WTC11 (cell line): ENCODE measurements at regions not wholly inside any gene's neighbourhood (a gene's known extent, or its start where the extent isn't known, plus 50 kb on each side); places are given as distances from the start of the nearest gene placed in this dataset.

Experiments used
- ATAC-seq: fragments of 200-7000 bp; cut with Tn5 transposase; 2 replicates; pipeline ENCODE4 v1.10.0; 2021; ENCODE audit warnings: mild to moderate bottlenecking, moderate library complexity
- CTCF ChIA-PET: fragments of 300-600 bp; sonication (Branson Sonifier 250); formaldehyde crosslinking; loops from one replicate; lab custom pipeline; 2021; ENCODE audit warnings: antibody characterized with exemption; lab: Charles Lee
- POLR2A ChIA-PET: fragments of 350-600 bp; sonication (Branson Sonifier 250); formaldehyde crosslinking; loops from one replicate; lab custom pipeline; 2021; ENCODE audit warnings: antibody characterized with exemption; lab: Charles Lee
- DNase-seq: peaks from one replicate; pipeline ENCODE4 v3.0.0; 2021; ENCODE audit warnings: low spot score
- H3K27ac Mint-ChIP-seq: 2 replicates; pipeline ENCODE4 v1.8.0; 2021; ENCODE audit warnings: mixed read lengths
- H3K27me3 Mint-ChIP-seq: 2 replicates; pipeline ENCODE4 v1.8.0; 2021; ENCODE audit warnings: low read depth, mild to moderate bottlenecking, moderate library complexity, mixed read lengths
- H3K36me3 Mint-ChIP-seq: 2 replicates; pipeline ENCODE4 v1.8.0; 2021; ENCODE audit warnings: mixed read lengths
- H3K4me1 Mint-ChIP-seq: 2 replicates; pipeline ENCODE4 v1.8.0; 2022; ENCODE audit warnings: mixed read lengths
- H3K4me3 Mint-ChIP-seq: 2 replicates; pipeline ENCODE4 v1.8.0; 2021; ENCODE audit warnings: mild to moderate bottlenecking, moderate library complexity, mixed read lengths
- H3K9me3 Mint-ChIP-seq: 2 replicates; pipeline ENCODE4 v1.8.0; 2021; ENCODE audit warnings: mixed read lengths
- AR ChIP-seq: fragments of 250-450 bp; sonication (Bioruptor Pico); IDR thresholded peaks from 2 replicates; pipeline ENCODE4 v1.9.0; 2021; ENCODE audit warnings: mild to moderate bottlenecking
- CBFB ChIP-seq: sonication (generic); formaldehyde crosslinking; IDR thresholded peaks from 2 replicates; pipeline ENCODE4 v1.8.1; 2022; ENCODE audit warnings: mild to moderate bottlenecking, low read depth, missing genetic modification reagents
- ELF4 ChIP-seq: sonication (generic); formaldehyde crosslinking; IDR thresholded peaks from 2 replicates; pipeline ENCODE4 v1.8.1; 2022; ENCODE audit warnings: low read depth, mild to moderate bottlenecking, moderate library complexity, missing genetic modification reagents
- ESRRA ChIP-seq: sonication (generic); formaldehyde crosslinking; IDR thresholded peaks from 2 replicates; pipeline ENCODE4 v1.8.1; 2022; ENCODE audit warnings: mild to moderate bottlenecking, missing genetic modification reagents, borderline replicate concordance
- GTF2I ChIP-seq: fragments of 250-450 bp; sonication (Bioruptor Pico); conservative IDR thresholded peaks from 2 replicates; pipeline ENCODE4 v1.4.0; 2021; ENCODE audit warnings: mild to moderate bottlenecking
- HMGA2 ChIP-seq: fragments of 250-450 bp; sonication (Bioruptor Pico); IDR thresholded peaks from 2 replicates; pipeline ENCODE4 v1.4.0; 2021; ENCODE audit warnings: mild to moderate bottlenecking, moderate library complexity
- MXD4 ChIP-seq: fragments of 250-450 bp; sonication (Bioruptor Pico); IDR thresholded peaks from 2 replicates; pipeline ENCODE4 v1.8.0; 2021; ENCODE audit warnings: mild to moderate bottlenecking, moderate library complexity, borderline replicate concordance
- NR2C2 ChIP-seq: sonication (generic); formaldehyde crosslinking; IDR thresholded peaks from 2 replicates; pipeline ENCODE4 v1.8.0; 2022; ENCODE audit warnings: mild to moderate bottlenecking, missing genetic modification reagents
- OVOL2 ChIP-seq: fragments of 250-450 bp; sonication (Bioruptor Pico); IDR thresholded peaks from 2 replicates; pipeline ENCODE4 v1.9.0; 2021; ENCODE audit warnings: mild to moderate bottlenecking, borderline replicate concordance
- SMAD3 ChIP-seq: sonication (generic); formaldehyde crosslinking; IDR thresholded peaks from 2 replicates; pipeline ENCODE4 v1.8.0; 2022; ENCODE audit warnings: missing genetic modification reagents, mild to moderate bottlenecking, borderline replicate concordance
- ZBTB43 ChIP-seq: sonication (generic); formaldehyde crosslinking; IDR thresholded peaks from 2 replicates; pipeline ENCODE4 v1.8.1; 2023; ENCODE audit warnings: mild to moderate bottlenecking, missing genetic modification reagents
- ZNF121 ChIP-seq: sonication (generic); formaldehyde crosslinking; IDR thresholded peaks from 2 replicates; pipeline ENCODE4 v1.8.0; 2023; ENCODE audit warnings: missing genetic modification reagents
- ZNF232 ChIP-seq: sonication (generic); formaldehyde crosslinking; IDR thresholded peaks from 2 replicates; pipeline ENCODE4 v1.8.0; 2022; ENCODE audit warnings: mild to moderate bottlenecking, missing genetic modification reagents
- ZNF671 ChIP-seq: fragments of 250-450 bp; sonication (Bioruptor Pico); IDR thresholded peaks from 2 replicates; pipeline ENCODE4 v1.8.0; 2021; ENCODE audit warnings: mild to moderate bottlenecking
- TF ChIP-seq, protein P1 (sequence below): sonication (generic); formaldehyde crosslinking; IDR thresholded peaks from 2 replicates; pipeline ENCODE4 v1.8.0; 2022; ENCODE audit warnings: mild to moderate bottlenecking, missing genetic modification reagents
- TF ChIP-seq, protein P2 (sequence below): fragments of 250-450 bp; sonication (Bioruptor Pico); IDR thresholded peaks from 2 replicates; pipeline ENCODE4 v1.9.0; 2021; ENCODE audit warnings: mild to moderate bottlenecking
- TF ChIP-seq, protein P3 (sequence below): sonication (generic); formaldehyde crosslinking; IDR thresholded peaks from 2 replicates; pipeline ENCODE4 v1.8.1; 2023; ENCODE audit warnings: mild to moderate bottlenecking, moderate library complexity, missing genetic modification reagents
- TF ChIP-seq, protein P4 (sequence below): sonication (generic); formaldehyde crosslinking; IDR thresholded peaks from 2 replicates; pipeline ENCODE4 v1.8.0; 2022; ENCODE audit warnings: missing genetic modification reagents

DNA sequence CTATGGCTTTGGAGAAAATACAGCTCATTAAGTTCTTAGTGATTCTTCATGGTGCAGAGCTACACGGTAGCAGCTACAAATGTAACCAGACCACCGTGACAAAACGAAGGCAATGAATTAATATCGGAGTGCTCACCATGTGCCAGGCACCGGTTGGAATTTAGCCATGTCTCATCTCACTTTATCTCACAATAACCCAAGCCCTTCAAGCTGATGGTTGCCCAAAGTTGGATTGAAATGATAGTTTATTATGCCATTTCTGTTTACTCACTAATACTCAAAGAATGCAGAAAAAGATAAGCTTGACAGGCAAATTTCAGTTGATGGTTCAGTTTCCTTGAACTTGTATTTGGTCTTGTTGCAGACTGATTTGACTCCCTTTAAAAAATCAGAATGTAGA lies 312.6 kb downstream of the SKIDA1 start (continued):
- no peak for TF ChIP-seq ZBTB43

- ChIA-PET POLR2A (no interaction called here), CTCF (no interaction called here)
- H3K27me3 Mint-ChIP-seq = no peaks in the 10 kb centered on the region
- ATAC-seq (no peak), DNase-seq (no peak)
- TF ChIP-seq AR (CRISPR knock-in tag) (no peak), ZNF671 (CRISPR knock-in tag) (no peak), ELF4 (no peak), ESRRA (CRISPR knock-in tag) (no peak)
- peaks cover 14% of the 10 kb centered on the region for H3K9me3 Mint-ChIP-seq
- peaks cover 9% of the 10 kb centered on the region for H3K36me3 Mint-ChIP-seq
- H3K4me3 Mint-ChIP-seq = no peak overlapping the region
- no peaks in the 10 kb centered on the region for H3K4me1 Mint-ChIP-seq
- H3K27ac Mint-ChIP-seq = no peak overlapping the region
These were observed 313.1 kb downstream of the SKIDA1 start for GRCh38 chr10:21212348-21212747.

DNA sequence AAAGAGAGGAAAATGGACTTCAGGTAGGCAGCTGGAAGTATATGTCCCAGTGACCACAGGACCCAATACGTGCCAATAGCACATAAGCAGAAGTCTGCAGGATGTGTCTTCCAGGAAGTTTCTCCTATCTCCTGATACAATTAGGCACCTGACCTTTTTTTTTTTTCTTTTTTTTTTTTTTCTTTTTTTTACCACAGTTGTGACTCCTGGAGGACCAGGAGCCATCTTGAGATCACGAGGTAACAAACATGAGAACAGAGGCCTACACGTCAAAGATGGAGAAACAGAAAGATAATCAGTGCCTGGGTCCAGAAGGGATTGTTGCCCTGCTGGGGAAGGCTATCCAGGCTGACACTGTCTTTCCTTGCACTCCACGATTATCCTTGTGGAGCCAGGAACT lies 312.4 kb upstream of the NEBL start:
- CTCF ChIA-PET = no interaction called here
- Mint-ChIP-seq H3K36me3 (peaks cover 9% of the 10 kb centered on the region), H3K4me1 (0 out of 2 replicates have a peak, but pooled peaks cover under 1% of the 10 kb centered on the region), H3K9me3 (peaks cover 16% of the 10 kb centered on the region), H3K27me3 (no peaks in the 10 kb centered on the region), H3K4me3 (no peak overlapping the region), H3K27ac (no peak overlapping the region)
- no peak for DNase-seq
- no peak for ATAC-seq
- POLR2A ChIA-PET = no interaction called here
- no peak for TF ChIP-seq MXD4 (CRISPR knock-in tag)
- no peak for TF ChIP-seq ZNF121 (CRISPR knock-in tag)

DNA sequence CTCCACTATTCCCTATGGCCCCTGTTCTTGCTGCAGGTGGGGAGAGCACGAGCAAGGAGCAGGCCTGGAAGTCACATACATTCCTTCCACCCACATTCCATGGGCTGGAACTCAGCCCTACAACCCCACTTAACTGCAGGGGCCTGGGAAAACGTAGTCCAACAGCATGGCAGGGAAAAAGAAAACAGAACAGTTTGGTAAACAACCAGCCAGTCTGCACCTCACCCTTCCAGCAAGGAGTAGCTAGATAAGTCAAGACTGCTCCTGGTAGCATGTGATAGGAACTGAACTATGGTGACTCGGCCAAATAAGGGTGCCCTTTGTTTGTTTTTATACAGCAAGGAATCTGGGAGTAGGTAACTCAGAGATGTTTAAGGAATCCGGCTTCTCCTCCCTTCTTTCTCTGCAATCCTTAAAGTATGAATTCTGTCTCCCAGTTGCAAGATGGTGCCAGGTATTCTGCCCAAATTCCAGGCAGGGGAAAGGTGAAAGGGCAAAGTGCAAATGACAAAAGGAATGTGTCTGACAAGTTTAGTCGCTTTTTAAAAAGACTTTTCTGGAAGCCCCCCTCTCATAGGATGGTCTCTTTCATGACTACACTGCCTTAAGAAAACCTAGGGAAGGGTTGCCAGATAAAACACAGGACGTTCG lies 311.7 kb upstream of the NEBL start:
- ChIA-PET POLR2A (no interaction called here), CTCF (no interaction called here)
- DNase-seq (no peak), ATAC-seq (peak; percentile 65)
- Mint-ChIP-seq H3K4me3 (no peak overlapping the region), H3K27ac (no peak overlapping the region), H3K4me1 (peaks cover 3% of the 10 kb centered on the region; the same call in 1 of the 2 replicates), H3K9me3 (peaks cover 16% of the 10 kb centered on the region), H3K27me3 (no peaks in the 10 kb centered on the region), H3K36me3 (peaks cover 9% of the 10 kb centered on the region)
- TF ChIP-seq NR2C2 (CRISPR knock-in tag) (no peak), CBFB (CRISPR knock-in tag) (no peak), OVOL2 (no peak), GTF2I (CRISPR knock-in tag) (no peak), ZNF232 (no peak), HMGA2 (CRISPR knock-in tag) (no peak), SMAD3 (CRISPR knock-in tag) (no peak)
- TF ChIP-seq, protein P1, sequence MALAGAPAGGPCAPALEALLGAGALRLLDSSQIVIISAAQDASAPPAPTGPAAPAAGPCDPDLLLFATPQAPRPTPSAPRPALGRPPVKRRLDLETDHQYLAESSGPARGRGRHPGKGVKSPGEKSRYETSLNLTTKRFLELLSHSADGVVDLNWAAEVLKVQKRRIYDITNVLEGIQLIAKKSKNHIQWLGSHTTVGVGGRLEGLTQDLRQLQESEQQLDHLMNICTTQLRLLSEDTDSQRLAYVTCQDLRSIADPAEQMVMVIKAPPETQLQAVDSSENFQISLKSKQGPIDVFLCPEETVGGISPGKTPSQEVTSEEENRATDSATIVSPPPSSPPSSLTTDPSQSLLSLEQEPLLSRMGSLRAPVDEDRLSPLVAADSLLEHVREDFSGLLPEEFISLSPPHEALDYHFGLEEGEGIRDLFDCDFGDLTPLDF (CRISPR knock-in tag) = no peak
- TF ChIP-seq, protein P2, sequence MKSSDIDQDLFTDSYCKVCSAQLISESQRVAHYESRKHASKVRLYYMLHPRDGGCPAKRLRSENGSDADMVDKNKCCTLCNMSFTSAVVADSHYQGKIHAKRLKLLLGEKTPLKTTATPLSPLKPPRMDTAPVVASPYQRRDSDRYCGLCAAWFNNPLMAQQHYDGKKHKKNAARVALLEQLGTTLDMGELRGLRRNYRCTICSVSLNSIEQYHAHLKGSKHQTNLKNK (CRISPR knock-in tag) = no peak
- TF ChIP-seq, protein P3, sequence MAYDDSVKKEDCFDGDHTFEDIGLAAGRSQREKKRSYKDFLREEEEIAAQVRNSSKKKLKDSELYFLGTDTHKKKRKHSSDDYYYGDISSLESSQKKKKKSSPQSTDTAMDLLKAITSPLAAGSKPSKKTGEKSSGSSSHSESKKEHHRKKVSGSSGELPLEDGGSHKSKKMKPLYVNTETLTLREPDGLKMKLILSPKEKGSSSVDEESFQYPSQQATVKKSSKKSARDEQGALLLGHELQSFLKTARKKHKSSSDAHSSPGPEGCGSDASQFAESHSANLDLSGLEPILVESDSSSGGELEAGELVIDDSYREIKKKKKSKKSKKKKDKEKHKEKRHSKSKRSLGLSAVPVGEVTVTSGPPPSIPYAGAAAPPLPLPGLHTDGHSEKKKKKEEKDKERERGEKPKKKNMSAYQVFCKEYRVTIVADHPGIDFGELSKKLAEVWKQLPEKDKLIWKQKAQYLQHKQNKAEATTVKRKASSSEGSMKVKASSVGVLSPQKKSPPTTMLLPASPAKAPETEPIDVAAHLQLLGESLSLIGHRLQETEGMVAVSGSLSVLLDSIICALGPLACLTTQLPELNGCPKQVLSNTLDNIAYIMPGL = no peak
- TF ChIP-seq, protein P4, sequence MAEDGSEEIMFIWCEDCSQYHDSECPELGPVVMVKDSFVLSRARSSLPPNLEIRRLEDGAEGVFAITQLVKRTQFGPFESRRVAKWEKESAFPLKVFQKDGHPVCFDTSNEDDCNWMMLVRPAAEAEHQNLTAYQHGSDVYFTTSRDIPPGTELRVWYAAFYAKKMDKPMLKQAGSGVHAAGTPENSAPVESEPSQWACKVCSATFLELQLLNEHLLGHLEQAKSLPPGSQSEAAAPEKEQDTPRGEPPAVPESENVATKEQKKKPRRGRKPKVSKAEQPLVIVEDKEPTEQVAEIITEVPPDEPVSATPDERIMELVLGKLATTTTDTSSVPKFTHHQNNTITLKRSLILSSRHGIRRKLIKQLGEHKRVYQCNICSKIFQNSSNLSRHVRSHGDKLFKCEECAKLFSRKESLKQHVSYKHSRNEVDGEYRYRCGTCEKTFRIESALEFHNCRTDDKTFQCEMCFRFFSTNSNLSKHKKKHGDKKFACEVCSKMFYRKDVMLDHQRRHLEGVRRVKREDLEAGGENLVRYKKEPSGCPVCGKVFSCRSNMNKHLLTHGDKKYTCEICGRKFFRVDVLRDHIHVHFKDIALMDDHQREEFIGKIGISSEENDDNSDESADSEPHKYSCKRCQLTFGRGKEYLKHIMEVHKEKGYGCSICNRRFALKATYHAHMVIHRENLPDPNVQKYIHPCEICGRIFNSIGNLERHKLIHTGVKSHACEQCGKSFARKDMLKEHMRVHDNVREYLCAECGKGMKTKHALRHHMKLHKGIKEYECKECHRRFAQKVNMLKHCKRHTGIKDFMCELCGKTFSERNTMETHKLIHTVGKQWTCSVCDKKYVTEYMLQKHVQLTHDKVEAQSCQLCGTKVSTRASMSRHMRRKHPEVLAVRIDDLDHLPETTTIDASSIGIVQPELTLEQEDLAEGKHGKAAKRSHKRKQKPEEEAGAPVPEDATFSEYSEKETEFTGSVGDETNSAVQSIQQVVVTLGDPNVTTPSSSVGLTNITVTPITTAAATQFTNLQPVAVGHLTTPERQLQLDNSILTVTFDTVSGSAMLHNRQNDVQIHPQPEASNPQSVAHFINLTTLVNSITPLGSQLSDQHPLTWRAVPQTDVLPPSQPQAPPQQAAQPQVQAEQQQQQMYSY (CRISPR knock-in tag) = no peak
